GM12878 (cell line): ENCODE measurements at regions not wholly inside any gene's neighbourhood (a gene's known extent, or its start where the extent isn't known, plus 50 kb on each side); places are given as distances from the start of the nearest gene placed in this dataset.

Source experiments
- ATAC-seq: fragments of 200-7000 bp; cut with Tn5 transposase; 3 replicates; pipeline ENCODE4 v1.9.1; 2020; ENCODE audit warnings: mild to moderate bottlenecking, moderate library complexity
- BruUV-seq: library from RNA; stranded (reverse); fragments of 400-500 nt; replicated peaks from 2 replicates; lab custom pipeline; 2021; lab: Mats Ljungman, UMichigan
- CTCF ChIA-PET: fragments of 300-600 bp; sonication (Branson Sonifier 250); formaldehyde crosslinking; extraction: SDS; loops from one replicate; lab custom pipeline; 2021; ENCODE audit warnings: inconsistent platforms; lab: Yijun Ruan, JAX
- POLR2A ChIA-PET: fragments of 350-600 bp; formaldehyde crosslinking; extraction: SDS; loops from one replicate; lab custom pipeline; 2021; ENCODE audit warnings: inconsistent platforms; lab: Charles Lee
- RAD21 ChIA-PET: fragments of 300-600 bp; sonication (Branson Sonifier 250); formaldehyde crosslinking; loops from one replicate; lab custom pipeline; 2023; ENCODE audit warnings: antibody characterized with exemption; ENCODE audit not compliant: unreplicated experiment; lab: Charles Lee
- SMC1A ChIA-PET: fragments of 300-600 bp; sonication (Branson Sonifier 250); formaldehyde crosslinking; loops from one replicate; lab custom pipeline; 2023; ENCODE audit not compliant: unreplicated experiment, uncharacterized antibody; lab: Charles Lee
- DNase-seq: peaks from one replicate; pipeline ENCODE4 v3.0.0-alpha.2; 2011; ENCODE audit warnings: low read depth, low spot score
- FAIRE-seq: peaks from 3 replicates; lab custom pipeline; 2011; peaks lifted over from hg19 to GRCh38; lab: Jason Lieb, UNC
- H2AFZ ChIP-seq: 2 replicates; pipeline ENCODE4 v1.6.0; 2011; ENCODE audit warnings: low read depth, low read length, control low read depth; ENCODE audit not compliant: control insufficient read depth
- H3K27ac ChIP-seq: 2 replicates; pipeline ENCODE4 v1.5.1; 2011; ENCODE audit warnings: control low read depth; ENCODE audit not compliant: control insufficient read depth, insufficient read depth
- H3K27me3 ChIP-seq, 2 experiments: replicated peaks in 1 of 2; 2 replicates each; pipeline versions ENCODE4 v1.6.0 to v1.6.1; 2011; ENCODE audit warnings: low read length in 1 of 2; ENCODE audit not compliant: control insufficient read depth in 2 of 2, insufficient read depth in 2 of 2
- H3K36me3 ChIP-seq, 2 experiments: 2 replicates each; pipeline ENCODE4 v1.5.1; 2011; ENCODE audit warnings: low read length in 1 of 2; ENCODE audit not compliant: control insufficient read depth in 2 of 2, insufficient read depth in 2 of 2
- H3K4me1 ChIP-seq: 2 replicates; pipeline ENCODE4 v1.6.1; 2011; ENCODE audit warnings: mild to moderate bottlenecking, low read length, moderate library complexity, mixed read lengths; ENCODE audit not compliant: control insufficient read depth, insufficient read depth
- H3K4me2 ChIP-seq: 2 replicates; pipeline ENCODE4 v1.6.0; 2011; ENCODE audit warnings: control low read depth; ENCODE audit not compliant: control insufficient read depth, insufficient read depth
- H3K4me3 ChIP-seq: fragments of 200-600 bp; sonication (generic); 2 replicates; pipeline ENCODE4 v1.5.1; 2016
- H3K79me2 ChIP-seq: 2 replicates; pipeline ENCODE4 v1.6.0; 2011; ENCODE audit warnings: low read length; ENCODE audit not compliant: control insufficient read depth, insufficient read depth
- H3K9ac ChIP-seq: 2 replicates; pipeline ENCODE4 v1.8.0; 2011; ENCODE audit warnings: low read length, control low read depth, mixed read lengths; ENCODE audit not compliant: control insufficient read depth, insufficient read depth
- H3K9me3 ChIP-seq: replicated peaks from 3 replicates; pipeline ENCODE4 v1.5.1; 2011; ENCODE audit warnings: mild to moderate bottlenecking, low read length; ENCODE audit not compliant: control insufficient read depth, insufficient read depth
- H4K20me1 ChIP-seq: 2 replicates; pipeline ENCODE4 v1.6.0; 2011; ENCODE audit not compliant: control insufficient read depth, insufficient read depth
- ATF3 ChIP-seq: IDR thresholded peaks from 2 replicates; pipeline ENCODE4 v1.6.1; 2011; ENCODE audit warnings: low read depth, mild to moderate bottlenecking, low read length, moderate library complexity, borderline replicate concordance; ENCODE audit errors: extremely low read depth
- BRCA1 ChIP-seq: IDR thresholded peaks from 2 replicates; pipeline ENCODE4 v1.6.1; 2011; ENCODE audit warnings: low read depth, low read length, improper control_type of control experiment
- CREB1 ChIP-seq: IDR thresholded peaks from 2 replicates; pipeline ENCODE4 v1.6.1; 2012; ENCODE audit warnings: low read depth, mild to moderate bottlenecking, inconsistent platforms
- E4F1 ChIP-seq: fragments of 450-650 bp; IDR thresholded peaks from 2 replicates; pipeline ENCODE4 v1.6.1; 2018; ENCODE audit warnings: borderline replicate concordance, mild to moderate bottlenecking; ENCODE audit not compliant: partially characterized antibody
- EED ChIP-seq: sonication (generic); IDR thresholded peaks from 2 replicates; pipeline ENCODE4 v1.6.1; 2016; ENCODE audit warnings: antibody characterized with exemption, low read depth
- IRF3 ChIP-seq: fragments of 450-650 bp; IDR thresholded peaks from 2 replicates; pipeline ENCODE4 v1.6.1; 2014; ENCODE audit warnings: mild to moderate bottlenecking
- NR2C1 ChIP-seq: fragments of 450-650 bp; IDR thresholded peaks from 2 replicates; pipeline ENCODE4 v1.6.1; 2017; ENCODE audit warnings: antibody characterized with exemption, mild to moderate bottlenecking, moderate library complexity
- POLR2AphosphoS2 ChIP-seq: IDR thresholded peaks from 2 replicates; pipeline ENCODE4 v1.6.1; 2011; ENCODE audit warnings: low read depth, mild to moderate bottlenecking, low read length, improper control_type of control experiment, moderate library complexity
- RAD51 ChIP-seq: fragments of 450-650 bp; IDR thresholded peaks from 2 replicates; pipeline ENCODE4 v1.6.1; 2016; ENCODE audit warnings: moderate library complexity, mild to moderate bottlenecking, inconsistent platforms
- RFX5 ChIP-seq: IDR thresholded peaks from 2 replicates; pipeline ENCODE4 v1.6.1; 2011; ENCODE audit warnings: low read depth, low read length, improper control_type of control experiment
- SIN3A ChIP-seq: IDR thresholded peaks from 2 replicates; pipeline ENCODE4 v1.6.1; 2012; ENCODE audit warnings: low read depth, low read length, improper control_type of control experiment
- SKIL ChIP-seq: fragments of 450-650 bp; IDR thresholded peaks from 2 replicates; pipeline ENCODE4 v1.6.1; 2017; ENCODE audit warnings: mild to moderate bottlenecking, low read depth, inconsistent platforms; ENCODE audit not compliant: poor library complexity, severe bottlenecking
- SMC3 ChIP-seq: IDR thresholded peaks from 2 replicates; pipeline ENCODE4 v1.6.1; 2011; ENCODE audit warnings: low read length, improper control_type of control experiment, borderline replicate concordance
- USF1 ChIP-seq: IDR thresholded peaks from 2 replicates; pipeline ENCODE4 v1.6.1; 2011; ENCODE audit warnings: borderline replicate concordance, low read depth, mild to moderate bottlenecking, moderate library complexity, mixed read lengths, low read length; ENCODE audit not compliant: insufficient read depth; ENCODE audit errors: extremely low read length
- ZBTB33 ChIP-seq: fragments of 450-650 bp; IDR thresholded peaks from 2 replicates; pipeline ENCODE4 v1.6.1; 2017; ENCODE audit warnings: mild to moderate bottlenecking
- ZNF24 ChIP-seq: fragments of 450-650 bp; IDR thresholded peaks from 2 replicates; pipeline ENCODE4 v1.6.1; 2017; ENCODE audit warnings: antibody characterized with exemption, mild to moderate bottlenecking
- WGBS: methylation state at CpG from one replicate; pipeline ENCODE4 v1.1.6; 2016; ENCODE audit warnings: low lambda C conversion rate; ENCODE audit not compliant: insufficient replicate concordance, insufficient coverage; ENCODE audit errors: missing lambda C conversion rate; 5-methylcytosine and 5-hydroxymethylcytosine counted together
- in situ Hi-C: fragments of 300-500 bp; cut with MboI; formaldehyde crosslinking; loops from 9 replicates; pipeline ENCODE4 v1.14.3; 2018; ENCODE audit warnings: mixed read lengths
- intact Hi-C: fragments of 100-400 bp; cut with micrococcal nuclease; formaldehyde crosslinking; loops from one replicate; pipeline ENCODE4 v1.14.2; 2022; ENCODE audit not compliant: unreplicated experiment

GRCh38 chr7:19537942-19538401, 170.9 kb downstream of the POLR1F start:
- intact Hi-C loops: no loop called here
- CTCF ChIA-PET: interaction anchor here (0.7 kb wide), 1 partner anchor 1792 kb away, joined by 5 read pairs; no protein-coding TSS in a partner anchor
- no peak for TF ChIP-seq ATF3
- TF ChIP-seq SIN3A: no peak
- TF ChIP-seq SMC3: no peak
- no peak for TF ChIP-seq RAD51
- no peak for TF ChIP-seq E4F1
- TF ChIP-seq CREB1: no peak
- no peak for TF ChIP-seq IRF3
- no peak for TF ChIP-seq USF1
- no peak for TF ChIP-seq POLR2AphosphoS2
- TF ChIP-seq ZNF24: no peak
- TF ChIP-seq BRCA1: no peak
- TF ChIP-seq EED: no peak
- no peak for TF ChIP-seq NR2C1
- no peak for TF ChIP-seq ZBTB33
- no peak for TF ChIP-seq SKIL
- TF ChIP-seq RFX5: no peak

More at GRCh38 chr7:19537942-19538401, 170.9 kb downstream of the POLR1F start:
- no peaks in the 10 kb centered on the region for H3K9me3 ChIP-seq
- FAIRE-seq (no peak), DNase-seq (no peak), ATAC-seq (no peak)
- ChIA-PET RAD21 (no interaction called here), POLR2A (no interaction called here), SMC1A (no interaction called here)
- H2AFZ ChIP-seq: no peak overlapping the region
- H3K79me2 ChIP-seq: no peaks in the 10 kb centered on the region
- H3K4me2 ChIP-seq: no peak overlapping the region
- H3K27me3 ChIP-seq: no peaks in the 10 kb centered on the region
- H3K27ac ChIP-seq: no peak overlapping the region
- H3K36me3 ChIP-seq: no peaks in the 10 kb centered on the region
- no peaks in the 10 kb centered on the region for H4K20me1 ChIP-seq
- H3K4me3 ChIP-seq: no peak overlapping the region
- H3K9ac ChIP-seq: no peak overlapping the region
- BruUV-seq: no TSS peak
- no peaks in the 10 kb centered on the region for H3K4me1 ChIP-seq
- in situ Hi-C loops: no loop called here
- WGBS: 23% methylated on average over 4 of the region's 4 CpGs
